Hippocampal formation (tissue), 2 donors: ENCODE measurements at regions not wholly inside any gene's neighbourhood (a gene's known extent, or its start where the extent isn't known, plus 50 kb on each side); places are given as distances from the start of the nearest gene placed in this dataset.

Experiments
- DNase-seq, 2 donors: peaks; one replicate each; lab custom pipeline; 2025; lab: John Stamatoyannopoulos, UW

- no peak for DNase-seq
Observed at GRCh38 chr14:24693353-24693737, 59.4 kb upstream of the GZMB start.

DNA sequence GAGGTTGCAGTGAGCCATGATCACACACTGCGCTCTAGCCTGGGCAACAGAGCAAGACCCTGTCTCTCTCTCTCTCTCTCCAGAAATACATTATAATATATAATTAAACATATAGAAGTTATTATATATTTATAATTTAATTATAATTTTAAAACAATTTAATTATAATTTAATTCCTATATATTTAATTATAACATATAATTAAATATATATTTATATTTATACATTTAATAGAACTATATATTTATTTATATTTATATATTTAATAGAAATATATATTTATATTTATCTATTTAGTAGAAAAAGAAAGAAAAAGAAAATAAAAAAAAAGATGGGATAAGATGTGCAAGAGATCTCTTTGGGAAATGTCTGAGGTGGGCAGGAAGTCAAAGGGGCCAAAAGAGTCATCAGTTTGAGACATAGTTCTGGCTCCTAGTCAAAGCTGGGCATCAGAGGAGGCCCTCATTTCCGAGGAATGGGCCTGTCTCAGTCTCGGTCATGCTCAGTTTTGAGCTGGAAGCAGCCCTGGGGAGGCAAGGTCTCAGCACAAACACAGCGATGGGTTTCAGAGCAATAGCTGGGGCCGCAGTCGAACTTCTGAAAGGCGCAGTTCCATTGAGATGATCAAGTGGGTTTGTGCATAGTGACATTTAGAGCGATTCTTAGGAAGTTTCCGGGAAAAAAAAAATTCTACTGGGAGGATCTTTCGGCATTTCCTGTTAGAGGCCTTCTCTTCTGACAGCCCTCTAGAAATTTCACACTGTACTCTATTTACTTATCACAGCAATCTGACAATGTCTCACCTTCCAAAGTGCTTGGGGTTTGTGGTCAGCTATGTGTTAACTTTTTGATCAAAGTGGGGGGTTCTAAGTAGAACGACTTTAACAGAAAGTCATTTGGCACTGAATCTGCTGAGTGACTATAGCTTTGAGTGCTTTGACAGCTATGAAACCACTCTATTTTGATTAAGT is 58.7 kb upstream of the GZMB start:
- DNase-seq = no peak

DNA sequence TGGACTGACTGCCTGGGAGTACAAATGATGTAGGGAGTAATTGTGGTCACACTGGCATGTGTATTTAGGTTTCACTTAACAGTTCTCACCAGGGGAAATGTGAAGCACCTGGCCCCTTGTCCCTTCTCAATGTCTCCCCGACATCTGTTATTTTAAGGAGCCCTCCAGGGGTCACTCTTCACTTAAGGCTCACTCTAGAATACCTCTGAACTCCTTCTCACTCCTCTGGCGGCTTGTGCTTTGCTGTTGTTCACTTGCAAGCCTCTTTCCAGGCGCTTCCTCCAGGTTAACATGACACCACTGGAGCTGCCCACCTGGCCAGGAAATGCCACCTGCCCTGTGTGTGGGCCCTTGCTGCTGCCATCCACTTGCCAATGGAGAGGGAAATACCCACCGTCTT is 56.5 kb upstream of the GZMB start:
- no peak for DNase-seq

GRCh38 chr14:24688030-24688658 is 54.2 kb upstream of the GZMB start:
- no peak for DNase-seq
